ENCODE measurements at regions not wholly inside any gene's neighbourhood (a gene's known extent, or its start where the extent isn't known, plus 50 kb on each side); places are given as distances from the start of the nearest gene placed in this dataset.
A peak's percentile ranks its signal among the peaks of the same experiment; 100 is the strongest.

- H3K9me3 Mint-ChIP-seq = peaks cover 0 to 10% (median 3%) of the 10 kb centered on the region in 7 donors
- H3K36me3 Mint-ChIP-seq = no peaks in the 10 kb centered on the region
- DNase-seq = no peak
- H3K4me3 Mint-ChIP-seq = no peak overlapping the region
- no peak for ATAC-seq (ENCODE audit: low read depth in 2 of 2)
- no peaks in the 10 kb centered on the region for H3K27me3 Mint-ChIP-seq
- H3K27ac Mint-ChIP-seq = no peak overlapping the region
- H3K4me1 Mint-ChIP-seq = no peaks in the 10 kb centered on the region
Observed at GRCh38 chr7:119514326-119514725, 758.6 kb upstream of the KCND2 start.

GRCh38 chr7:119515214-119515613, 757.8 kb upstream of the KCND2 start:
- Mint-ChIP-seq H3K27me3 (no peaks in the 10 kb centered on the region), H3K9me3 (peaks cover 0 to 10% (median 4%) of the 10 kb centered on the region in 7 donors), H3K36me3 (no peaks in the 10 kb centered on the region), H3K4me3 (no peak overlapping the region), H3K4me1 (no peaks in the 10 kb centered on the region), H3K27ac (no peak overlapping the region)
- ATAC-seq (ENCODE audit: low read depth in 2 of 2) = no peak
- DNase-seq = no peak

GRCh38 chr7:119515962-119516361, 757.0 kb upstream of the KCND2 start:
- no peak for DNase-seq
- H3K27ac Mint-ChIP-seq = no peak overlapping the region
- no peak overlapping the region for H3K4me3 Mint-ChIP-seq
- H3K9me3 Mint-ChIP-seq = peaks cover 0 to 10% (median 3%) of the 10 kb centered on the region in 7 donors
- H3K4me1 Mint-ChIP-seq = no peaks in the 10 kb centered on the region
- no peaks in the 10 kb centered on the region for H3K36me3 Mint-ChIP-seq
- no peaks in the 10 kb centered on the region for H3K27me3 Mint-ChIP-seq
- no peak for ATAC-seq (ENCODE audit: low read depth in 2 of 2)

- Mint-ChIP-seq H3K27ac (no peak overlapping the region), H3K4me3 (no peak overlapping the region), H3K36me3 (no peaks in the 10 kb centered on the region), H3K4me1 (no peaks in the 10 kb centered on the region), H3K9me3 (peaks cover 3 to 13% (median 8%) of the 10 kb centered on the region in 7 donors), H3K27me3 (no peaks in the 10 kb centered on the region)
- ATAC-seq (ENCODE audit: low read depth in 2 of 2) = no peak
- no peak for DNase-seq
Observed at GRCh38 chr7:119522263-119522662, 750.7 kb upstream of the KCND2 start.

- no peaks in the 10 kb centered on the region for H3K36me3 Mint-ChIP-seq
- DNase-seq = no peak
- no peaks in the 10 kb centered on the region for H3K4me1 Mint-ChIP-seq
- no peak for ATAC-seq (ENCODE audit: low read depth in 2 of 2)
- peaks cover 4 to 13% (median 6%) of the 10 kb centered on the region in 7 donors for H3K9me3 Mint-ChIP-seq
- peak overlapping the region in 1 of 8 donors; percentile 2 for H3K4me3 Mint-ChIP-seq
- no peak overlapping the region for H3K27ac Mint-ChIP-seq
- H3K27me3 Mint-ChIP-seq = no peaks in the 10 kb centered on the region
Observed at GRCh38 chr7:119522698-119523097, 750.3 kb upstream of the KCND2 start.

- Mint-ChIP-seq H3K36me3 (no peaks in the 10 kb centered on the region), H3K9me3 (peaks cover 0 to 9% (median 0%) of the 10 kb centered on the region in 7 donors), H3K27me3 (no peaks in the 10 kb centered on the region), H3K4me1 (no peaks in the 10 kb centered on the region), H3K27ac (no peak overlapping the region), H3K4me3 (no peak overlapping the region)
- ATAC-seq (ENCODE audit: low read depth in 2 of 2) (no peak), DNase-seq (no peak)
Observed at GRCh38 chr7:119545118-119545517, 727.9 kb upstream of the KCND2 start.

GRCh38 chr7:119555788-119556187, 717.2 kb upstream of the KCND2 start:
- Mint-ChIP-seq H3K4me1 (no peaks in the 10 kb centered on the region), H3K4me3 (no peak overlapping the region), H3K27me3 (no peaks in the 10 kb centered on the region), H3K27ac (no peak overlapping the region), H3K9me3 (peaks cover 0 to 21% (median 0%) of the 10 kb centered on the region in 7 donors), H3K36me3 (no peaks in the 10 kb centered on the region)
- no peak for ATAC-seq (ENCODE audit: low read depth in 2 of 2)
- no peak for DNase-seq

- no peak overlapping the region for H3K4me3 Mint-ChIP-seq
- no peaks in the 10 kb centered on the region for H3K36me3 Mint-ChIP-seq
- no peak for DNase-seq
- H3K9me3 Mint-ChIP-seq = peaks cover 0 to 15% (median 0%) of the 10 kb centered on the region in 7 donors
- H3K27ac Mint-ChIP-seq = no peak overlapping the region
- ATAC-seq (ENCODE audit: low read depth in 2 of 2) = no peak
- no peaks in the 10 kb centered on the region for H3K27me3 Mint-ChIP-seq
- H3K4me1 Mint-ChIP-seq = no peaks in the 10 kb centered on the region
Observed at GRCh38 chr7:119556436-119556835, 716.5 kb upstream of the KCND2 start.

GRCh38 chr7:119561751-119562150, 711.2 kb upstream of the KCND2 start:
- Mint-ChIP-seq H3K4me3 (no peak overlapping the region), H3K27me3 (no peaks in the 10 kb centered on the region)

GRCh38 chr7:119562839-119563238, 710.1 kb upstream of the KCND2 start:
- no peaks in the 10 kb centered on the region for H3K36me3 Mint-ChIP-seq
- H3K4me1 Mint-ChIP-seq = no peaks in the 10 kb centered on the region
- H3K4me3 Mint-ChIP-seq = no peak overlapping the region
- no peak for DNase-seq
- no peak for ATAC-seq (ENCODE audit: low read depth in 2 of 2)
- H3K27me3 Mint-ChIP-seq = no peaks in the 10 kb centered on the region
- H3K9me3 Mint-ChIP-seq = peaks cover 0 to 16% (median 5%) of the 10 kb centered on the region in 7 donors
- no peak overlapping the region for H3K27ac Mint-ChIP-seq

More at GRCh38 chr7:119561751-119562150, 711.2 kb upstream of the KCND2 start:
- Mint-ChIP-seq H3K36me3 (no peaks in the 10 kb centered on the region), H3K9me3 (peaks cover 0 to 19% (median 5%) of the 10 kb centered on the region in 7 donors), H3K4me1 (no peaks in the 10 kb centered on the region), H3K27ac (no peak overlapping the region)
- ATAC-seq (ENCODE audit: low read depth in 2 of 2) (no peak), DNase-seq (no peak)

- Mint-ChIP-seq H3K36me3 (no peaks in the 10 kb centered on the region), H3K4me1 (no peaks in the 10 kb centered on the region), H3K9me3 (peaks cover 0 to 5% (median 3%) of the 10 kb centered on the region in 7 donors), H3K27ac (no peak overlapping the region), H3K4me3 (no peak overlapping the region), H3K27me3 (no peaks in the 10 kb centered on the region)
- DNase-seq (no peak), ATAC-seq (ENCODE audit: low read depth in 2 of 2) (no peak)
Observed at GRCh38 chr7:119571666-119572065, 701.3 kb upstream of the KCND2 start.

- no peak overlapping the region for H3K27ac Mint-ChIP-seq
- H3K9me3 Mint-ChIP-seq = peaks cover 0 to 5% (median 3%) of the 10 kb centered on the region in 7 donors
- no peak for DNase-seq
- no peaks in the 10 kb centered on the region for H3K27me3 Mint-ChIP-seq
- no peaks in the 10 kb centered on the region for H3K4me1 Mint-ChIP-seq
- ATAC-seq (ENCODE audit: low read depth in 2 of 2) = no peak
- H3K36me3 Mint-ChIP-seq = no peaks in the 10 kb centered on the region
- H3K4me3 Mint-ChIP-seq = no peak overlapping the region
Observed at GRCh38 chr7:119572132-119572531, 700.8 kb upstream of the KCND2 start.

- no peak overlapping the region for H3K27ac Mint-ChIP-seq
- no peaks in the 10 kb centered on the region for H3K4me1 Mint-ChIP-seq
- no peak overlapping the region for H3K4me3 Mint-ChIP-seq
- peaks cover 0 to 7% (median 4%) of the 10 kb centered on the region in 7 donors for H3K9me3 Mint-ChIP-seq
- ATAC-seq (ENCODE audit: low read depth in 2 of 2) = no peak
- no peak for DNase-seq
- no peaks in the 10 kb centered on the region for H3K36me3 Mint-ChIP-seq
- H3K27me3 Mint-ChIP-seq = no peaks in the 10 kb centered on the region
Observed at GRCh38 chr7:119572541-119572940, 700.4 kb upstream of the KCND2 start.

GRCh38 chr7:119578116-119578515, 694.9 kb upstream of the KCND2 start:
- H3K9me3 Mint-ChIP-seq = peaks cover 0 to 5% (median 4%) of the 10 kb centered on the region in 7 donors
- H3K4me1 Mint-ChIP-seq = no peaks in the 10 kb centered on the region
- H3K27ac Mint-ChIP-seq = no peak overlapping the region
- H3K27me3 Mint-ChIP-seq = no peaks in the 10 kb centered on the region
- ATAC-seq (ENCODE audit: low read depth in 2 of 2) (no peak), DNase-seq (no peak)
- H3K4me3 Mint-ChIP-seq = no peak overlapping the region
- no peaks in the 10 kb centered on the region for H3K36me3 Mint-ChIP-seq

- no peak overlapping the region for H3K4me3 Mint-ChIP-seq
- no peaks in the 10 kb centered on the region for H3K27me3 Mint-ChIP-seq
- H3K9me3 Mint-ChIP-seq = peaks cover 0 to 13% (median 4%) of the 10 kb centered on the region in 7 donors
- H3K4me1 Mint-ChIP-seq = no peaks in the 10 kb centered on the region
- DNase-seq (no peak), ATAC-seq (ENCODE audit: low read depth in 2 of 2) (no peak)
- H3K27ac Mint-ChIP-seq = no peak overlapping the region
- H3K36me3 Mint-ChIP-seq = no peaks in the 10 kb centered on the region
Observed at GRCh38 chr7:119594956-119595355, 678.0 kb upstream of the KCND2 start.
